HCT116 (cell line): ENCODE measurements at regions not wholly inside any gene's neighbourhood (a gene's known extent, or its start where the extent isn't known, plus 50 kb on each side); places are given as distances from the start of the nearest gene placed in this dataset.

Experiments
- ATAC-seq: fragments of 200-7000 bp; cut with Tn5 transposase; 2 replicates; pipeline ENCODE4 v1.9.1; 2020; ENCODE audit warnings: mild to moderate bottlenecking, moderate library complexity
- BruUV-seq: library from RNA; stranded (reverse); fragments of 400-500 nt; replicated peaks from 2 replicates; lab custom pipeline; 2021; lab: Mats Ljungman, UMichigan
- CTCF ChIA-PET: fragments of 300-600 bp; sonication (Branson Sonifier 250); formaldehyde crosslinking; loops from one replicate; lab custom pipeline; 2021; ENCODE audit warnings: antibody characterized with exemption; lab: Charles Lee
- POLR2A ChIA-PET: fragments of 300-600, 350-600 bp; sonication (Branson Sonifier 250); formaldehyde crosslinking; loops from one replicate; lab custom pipeline; 2021; ENCODE audit warnings: antibody characterized with exemption; lab: Charles Lee
- RAD21 ChIA-PET, 2 experiments: fragments of 300-600 bp; sonication (Branson Sonifier 250); formaldehyde crosslinking; loops; one replicate each; lab custom pipeline; 2023; ENCODE audit warnings: low total read pairs in 2 of 2; ENCODE audit not compliant: uncharacterized antibody in 2 of 2, unreplicated experiment in 2 of 2, low non-redundant PET in 1 of 2; lab: Charles Lee
- DNase-seq: peaks from one replicate; pipeline ENCODE4 v3.0.0-alpha.2; 2010; ENCODE audit warnings: low read depth, low spot score
- H2AFZ ChIP-seq: fragments of 200-600 bp; shearing (Covaris generic), sonication (generic); 2 replicates; pipeline ENCODE4 v1.6.1; 2017; ENCODE audit warnings: low read depth, mixed run types, mixed read lengths, antibody characterized with exemption, low read length; ENCODE audit not compliant: poor library complexity, severe bottlenecking
- H3K27ac ChIP-seq: 2 replicates; pipeline ENCODE4 v1.5.1; 2012; ENCODE audit warnings: low read depth, low read length
- H3K27me3 ChIP-seq: fragments of 200-600 bp; sonication (generic); 2 replicates; pipeline ENCODE4 v1.6.1; 2016; ENCODE audit warnings: mixed run types, low read length, mixed read lengths; ENCODE audit not compliant: insufficient read depth
- H3K36me3 ChIP-seq, 2 experiments: fragments of 200-500 bp in 1 of 2; fragments of 200-600 bp in 1 of 2; sonication (Bioruptor generic) in 1 of 2; sonication (generic) in 1 of 2; 2 replicates each; pipeline versions ENCODE4 v1.5.1 to v1.6.1; 2014 to 2016; ENCODE audit warnings: low read length in 2 of 2, inconsistent platforms in 1 of 2, mixed read lengths in 1 of 2, mixed run types in 1 of 2; ENCODE audit not compliant: insufficient read depth in 2 of 2, control insufficient read depth in 1 of 2
- H3K4me1 ChIP-seq, 2 experiments: fragments of 200-600 bp in 1 of 2; sonication (generic) in 1 of 2; 2 replicates each; pipeline versions ENCODE4 v1.5.1 to v1.6.1; 2012 to 2017; ENCODE audit warnings: low read length in 2 of 2, inconsistent platforms in 1 of 2, mild to moderate bottlenecking in 1 of 2, mixed read lengths in 1 of 2, mixed run types in 1 of 2, moderate library complexity in 1 of 2; ENCODE audit not compliant: insufficient read depth in 2 of 2, control insufficient read depth in 1 of 2
- H3K4me2 ChIP-seq: fragments of 200-600 bp; sonication (generic); 2 replicates; pipeline ENCODE4 v1.6.1; 2017; ENCODE audit warnings: mixed run types, low read length, mixed read lengths
- H3K4me3 ChIP-seq, 2 experiments: fragments of 200-600 bp in 1 of 2; sonication (generic) in 1 of 2; replicated peaks in 1 of 2; 2 replicates each; pipeline ENCODE4 v1.5.1; 2011 to 2016; ENCODE audit warnings: low read length in 2 of 2, control low read depth in 1 of 2, low read depth in 1 of 2, mild to moderate bottlenecking in 1 of 2, mixed read lengths in 1 of 2, mixed run types in 1 of 2
- H3K79me2 ChIP-seq: fragments of 200-600 bp; sonication (generic); 2 replicates; pipeline ENCODE4 v1.6.1; 2017; ENCODE audit warnings: mild to moderate bottlenecking, mixed run types, low read length, moderate library complexity, mixed read lengths; ENCODE audit not compliant: insufficient read depth
- H3K9ac ChIP-seq: fragments of 200-600 bp; sonication (generic); 2 replicates; pipeline ENCODE4 v1.6.1; 2016; ENCODE audit warnings: low read length, mixed read lengths
- H3K9me2 ChIP-seq: fragments of 200-600 bp; sonication (generic), shearing (Covaris generic); 2 replicates; pipeline ENCODE4 v1.6.1; 2017; ENCODE audit warnings: mixed run types, mild to moderate bottlenecking, moderate library complexity; ENCODE audit not compliant: insufficient read depth
- H3K9me3 ChIP-seq, 2 experiments: fragments of 200-500 bp in 1 of 2; fragments of 200-600 bp in 1 of 2; sonication (Bioruptor generic) in 1 of 2; sonication (generic) in 1 of 2; 2 replicates each; pipeline ENCODE4 v1.6.1; 2014 to 2017; ENCODE audit warnings: low read length in 2 of 2, mixed read lengths in 2 of 2, inconsistent platforms in 1 of 2, low read depth in 1 of 2, mild to moderate bottlenecking in 1 of 2, mixed run types in 1 of 2, moderate library complexity in 1 of 2; ENCODE audit not compliant: control insufficient read depth in 1 of 2, insufficient read depth in 1 of 2
- H4K20me1 ChIP-seq: fragments of 200-600 bp; sonication (generic), shearing (Covaris generic); 2 replicates; pipeline ENCODE4 v1.6.1; 2017; ENCODE audit warnings: mixed run types, mild to moderate bottlenecking, moderate library complexity; ENCODE audit not compliant: insufficient read depth
- ELF1 ChIP-seq: IDR thresholded peaks from 2 replicates; pipeline ENCODE4 v1.6.1; 2012; ENCODE audit warnings: low read depth, borderline replicate concordance
- POLR2A ChIP-seq: IDR thresholded peaks from 2 replicates; pipeline ENCODE4 v1.7.0; 2011; ENCODE audit warnings: borderline replicate concordance; ENCODE audit not compliant: insufficient read depth, insufficient read length; ENCODE audit errors: extremely low read depth
- RAD21 ChIP-seq: IDR thresholded peaks from 2 replicates; pipeline ENCODE4 v1.6.1; 2012; ENCODE audit warnings: low read depth, mild to moderate bottlenecking
- intact Hi-C: fragments of 100-400 bp; cut with micrococcal nuclease; formaldehyde crosslinking; loops from 2 replicates; pipeline ENCODE4 v1.10.0; 2022
- TF ChIP-seq, protein P1 (sequence below): IDR thresholded peaks from 2 replicates; pipeline ENCODE4 v1.6.1; 2011; ENCODE audit warnings: mild to moderate bottlenecking, low read length, moderate library complexity; ENCODE audit not compliant: insufficient replicate concordance; ENCODE audit errors: extremely low read depth
- TF ChIP-seq, protein P2 (sequence below), 3 experiments: fragments of 200-600 bp in 1 of 3; sonication (generic) in 1 of 3; IDR thresholded peaks in 2 of 3; conservative IDR thresholded peaks in 1 of 3; 2 replicates each; pipeline ENCODE4 v1.5.1; 2012 to 2017; ENCODE audit warnings: low read depth in 2 of 3, low read length in 2 of 3, antibody characterized with exemption in 1 of 3, borderline replicate concordance in 1 of 3, control low read depth in 1 of 3, mild to moderate bottlenecking in 1 of 3, mixed read lengths in 1 of 3, mixed run types in 1 of 3, moderate library complexity in 1 of 3; ENCODE audit not compliant: insufficient read depth in 1 of 3

DNA sequence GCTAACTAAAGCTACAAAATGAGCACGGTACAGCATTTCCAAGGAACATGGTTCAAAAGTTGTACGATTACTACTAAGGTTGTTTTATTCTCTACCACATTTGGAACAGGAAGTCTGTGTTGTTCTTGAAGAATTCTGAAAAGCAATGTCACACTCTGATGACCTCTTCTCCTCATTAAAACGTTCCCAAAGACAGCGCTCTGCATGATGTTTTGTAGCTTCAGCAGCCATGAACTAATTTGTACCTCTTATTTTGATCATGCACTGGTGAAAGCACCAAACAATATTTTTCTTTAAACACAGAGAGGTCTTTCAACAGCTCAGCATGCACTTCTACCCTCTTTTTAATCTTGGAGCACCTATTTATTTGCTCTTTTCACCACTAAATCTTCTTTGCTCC, 75.0 kb upstream of the TES start:
- no peaks in the 10 kb centered on the region for H3K9me3 ChIP-seq
- no peak overlapping the region for H3K9ac ChIP-seq
- H3K4me2 ChIP-seq: no peak overlapping the region
- ATAC-seq (no peak), DNase-seq (no peak)
- no peaks in the 10 kb centered on the region for H3K79me2 ChIP-seq
- no TSS peak for BruUV-seq
- ChIA-PET CTCF (no interaction called here), RAD21 (no interaction called here), POLR2A (interaction anchor here (0.9 kb wide), 1 partner anchor 520 kb away, joined by 3 read pairs; no protein-coding TSS in a partner anchor)
- H3K27me3 ChIP-seq: no peaks in the 10 kb centered on the region
- no peak overlapping the region for H3K4me3 ChIP-seq
- intact Hi-C loops: no loop called here
- no peaks in the 10 kb centered on the region for H3K9me2 ChIP-seq
- H3K27ac ChIP-seq: no peak overlapping the region
- H3K4me1 ChIP-seq: no peaks in the 10 kb centered on the region
- H3K36me3 ChIP-seq: no peaks in the 10 kb centered on the region
- peak overlapping the region; percentile 42 for H2AFZ ChIP-seq
- no peak for TF ChIP-seq POLR2A
- no peaks in the 10 kb centered on the region for H4K20me1 ChIP-seq

DNA sequence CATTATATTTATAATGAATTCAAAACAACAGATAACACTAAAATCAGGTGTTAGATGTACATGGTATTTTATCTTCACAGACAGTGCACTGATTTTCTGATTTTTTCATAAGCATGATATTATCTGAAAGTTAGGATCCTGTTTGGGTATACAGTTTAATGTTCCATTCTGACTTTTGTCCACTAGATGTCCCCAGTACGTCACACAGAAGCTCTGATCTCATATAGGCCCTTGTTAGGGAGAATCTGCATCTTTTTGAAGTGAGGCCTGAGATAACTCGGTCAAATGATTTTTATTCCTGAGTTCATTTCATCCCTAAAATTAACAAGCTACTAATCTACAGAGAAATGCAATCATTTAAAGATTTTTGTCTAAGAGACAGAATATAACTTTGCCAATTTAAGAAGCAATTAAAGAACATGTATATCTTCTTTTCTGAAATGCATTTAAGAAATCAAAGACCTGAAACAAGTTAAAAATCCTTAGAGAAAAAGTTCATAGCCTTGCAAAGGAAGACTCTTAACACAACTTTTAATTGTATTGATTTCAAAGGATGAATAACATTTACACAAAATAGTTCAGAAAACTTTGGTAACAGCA, 72.0 kb upstream of the TES start:
- peak overlapping the region; percentile 81 for H2AFZ ChIP-seq
- peak; percentile 48 for DNase-seq

More for the DNA sequence above, 72.0 kb upstream of the TES start:
- CTCF ChIA-PET: interaction anchor here (0.8 to 2.1 kb wide), 4 partner anchors 11 to 451 kb away, joined by 3 to 5 read pairs (median 4); no protein-coding TSS in a partner anchor
- intact Hi-C loops: no loop called here
- H3K27me3 ChIP-seq: no peaks in the 10 kb centered on the region
- POLR2A ChIA-PET: no interaction called here
- BruUV-seq: no TSS peak
- H3K4me3 ChIP-seq: no peak overlapping the region
- RAD21 ChIA-PET: no interaction called here
- H4K20me1 ChIP-seq: no peaks in the 10 kb centered on the region
- TF ChIP-seq, protein P1, sequence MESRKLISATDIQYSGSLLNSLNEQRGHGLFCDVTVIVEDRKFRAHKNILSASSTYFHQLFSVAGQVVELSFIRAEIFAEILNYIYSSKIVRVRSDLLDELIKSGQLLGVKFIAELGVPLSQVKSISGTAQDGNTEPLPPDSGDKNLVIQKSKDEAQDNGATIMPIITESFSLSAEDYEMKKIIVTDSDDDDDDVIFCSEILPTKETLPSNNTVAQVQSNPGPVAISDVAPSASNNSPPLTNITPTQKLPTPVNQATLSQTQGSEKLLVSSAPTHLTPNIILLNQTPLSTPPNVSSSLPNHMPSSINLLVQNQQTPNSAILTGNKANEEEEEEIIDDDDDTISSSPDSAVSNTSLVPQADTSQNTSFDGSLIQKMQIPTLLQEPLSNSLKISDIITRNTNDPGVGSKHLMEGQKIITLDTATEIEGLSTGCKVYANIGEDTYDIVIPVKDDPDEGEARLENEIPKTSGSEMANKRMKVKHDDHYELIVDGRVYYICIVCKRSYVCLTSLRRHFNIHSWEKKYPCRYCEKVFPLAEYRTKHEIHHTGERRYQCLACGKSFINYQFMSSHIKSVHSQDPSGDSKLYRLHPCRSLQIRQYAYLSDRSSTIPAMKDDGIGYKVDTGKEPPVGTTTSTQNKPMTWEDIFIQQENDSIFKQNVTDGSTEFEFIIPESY: no peak
- TF ChIP-seq RAD21 (peak; percentile 80), POLR2A (no peak), ELF1 (no peak)
- TF ChIP-seq, protein P2, sequence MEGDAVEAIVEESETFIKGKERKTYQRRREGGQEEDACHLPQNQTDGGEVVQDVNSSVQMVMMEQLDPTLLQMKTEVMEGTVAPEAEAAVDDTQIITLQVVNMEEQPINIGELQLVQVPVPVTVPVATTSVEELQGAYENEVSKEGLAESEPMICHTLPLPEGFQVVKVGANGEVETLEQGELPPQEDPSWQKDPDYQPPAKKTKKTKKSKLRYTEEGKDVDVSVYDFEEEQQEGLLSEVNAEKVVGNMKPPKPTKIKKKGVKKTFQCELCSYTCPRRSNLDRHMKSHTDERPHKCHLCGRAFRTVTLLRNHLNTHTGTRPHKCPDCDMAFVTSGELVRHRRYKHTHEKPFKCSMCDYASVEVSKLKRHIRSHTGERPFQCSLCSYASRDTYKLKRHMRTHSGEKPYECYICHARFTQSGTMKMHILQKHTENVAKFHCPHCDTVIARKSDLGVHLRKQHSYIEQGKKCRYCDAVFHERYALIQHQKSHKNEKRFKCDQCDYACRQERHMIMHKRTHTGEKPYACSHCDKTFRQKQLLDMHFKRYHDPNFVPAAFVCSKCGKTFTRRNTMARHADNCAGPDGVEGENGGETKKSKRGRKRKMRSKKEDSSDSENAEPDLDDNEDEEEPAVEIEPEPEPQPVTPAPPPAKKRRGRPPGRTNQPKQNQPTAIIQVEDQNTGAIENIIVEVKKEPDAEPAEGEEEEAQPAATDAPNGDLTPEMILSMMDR (IDR thresholded peaks at IDR 0.05 in 2 of 3, conservative IDR thresholded peaks at IDR 0.05 in 1 of 3; ENCODE audit: borderline replicate concordance in 1 of 3, insufficient read depth in 1 of 3, low read depth in 2 of 3, low read length in 2 of 3): peak; percentile 68 to 83 (median 78); a peak in 5 of 6 replicates
- TF ChIP-seq, all 23 proteins: peak for 2
- no peak overlapping the region for H3K4me2 ChIP-seq
- no peak overlapping the region for H3K27ac ChIP-seq
- H3K79me2 ChIP-seq: no peaks in the 10 kb centered on the region
- H3K4me1 ChIP-seq: no peaks in the 10 kb centered on the region
- no peak overlapping the region for H3K9ac ChIP-seq
- H3K9me2 ChIP-seq: no peaks in the 10 kb centered on the region
- ATAC-seq: peak; percentile 96
- H3K36me3 ChIP-seq: no peaks in the 10 kb centered on the region
- H3K9me3 ChIP-seq: no peaks in the 10 kb centered on the region
